Vagina (tissue), 2 donors: ENCODE measurements at regions not wholly inside any gene's neighbourhood (a gene's known extent, or its start where the extent isn't known, plus 50 kb on each side); places are given as distances from the start of the nearest gene placed in this dataset.

ENCODE experiments used
- DNase-seq, 2 donors: peaks; one replicate each; pipeline ENCODE4 v3.0.0-alpha.2; 2017; ENCODE audit errors: extremely low spot score in 2 of 2
- H3K27ac ChIP-seq: fragments of 200-600 bp; sonication (generic); one replicate; pipeline ENCODE4 v1.5.1; 2019
- H3K27me3 ChIP-seq: fragments of 200-600 bp; sonication (generic); one replicate; pipeline ENCODE4 v1.5.1; 2019
- H3K36me3 ChIP-seq, 2 donors: fragments of 200-600 bp; sonication (generic); one replicate each; pipeline ENCODE4 v1.5.1; 2017 to 2019
- H3K4me1 ChIP-seq: fragments of 200-600 bp; sonication (generic); one replicate; pipeline ENCODE4 v1.5.1; 2019
- H3K4me3 ChIP-seq, 2 donors: fragments of 200-600 bp; sonication (generic); 1 replicate in 1 of 2; 2 replicates in 1 of 2; pipeline ENCODE4 v1.5.1; 2016 to 2019
- H3K9me3 ChIP-seq: fragments of 200-600 bp; sonication (generic); one replicate; pipeline ENCODE4 v1.5.1; 2019
- CTCF ChIP-seq, 3 experiments: fragments of 450-650 bp in 2 of 3; fragments of 200-600 bp in 1 of 3; sonication (generic) in 1 of 3; IDR thresholded peaks; one replicate each; pipeline ENCODE4 v1.5.1; 2017 to 2019; ENCODE audit warnings: antibody characterized with exemption in 3 of 3, mild to moderate bottlenecking in 2 of 3, moderate library complexity in 2 of 3
- POLR2A ChIP-seq, 2 donors: fragments of 450-650 bp; IDR thresholded peaks; one replicate each; pipeline ENCODE4 v1.6.1; 2017; ENCODE audit warnings: antibody characterized with exemption in 2 of 2, mild to moderate bottlenecking in 2 of 2, moderate library complexity in 2 of 2
- POLR2AphosphoS5 ChIP-seq, 2 donors: sonication (generic); formaldehyde crosslinking; IDR thresholded peaks; one replicate each; pipeline ENCODE4 v1.9.0; 2017; ENCODE audit warnings: antibody characterized with exemption in 2 of 2, mild to moderate bottlenecking in 2 of 2, low read depth in 1 of 2; ENCODE audit not compliant: insufficient read depth in 1 of 2
- intact Hi-C: fragments of 100-400 bp; cut with DNase I; formaldehyde crosslinking; loops from one replicate; pipeline ENCODE4 v1.15.1; 2023

DNA sequence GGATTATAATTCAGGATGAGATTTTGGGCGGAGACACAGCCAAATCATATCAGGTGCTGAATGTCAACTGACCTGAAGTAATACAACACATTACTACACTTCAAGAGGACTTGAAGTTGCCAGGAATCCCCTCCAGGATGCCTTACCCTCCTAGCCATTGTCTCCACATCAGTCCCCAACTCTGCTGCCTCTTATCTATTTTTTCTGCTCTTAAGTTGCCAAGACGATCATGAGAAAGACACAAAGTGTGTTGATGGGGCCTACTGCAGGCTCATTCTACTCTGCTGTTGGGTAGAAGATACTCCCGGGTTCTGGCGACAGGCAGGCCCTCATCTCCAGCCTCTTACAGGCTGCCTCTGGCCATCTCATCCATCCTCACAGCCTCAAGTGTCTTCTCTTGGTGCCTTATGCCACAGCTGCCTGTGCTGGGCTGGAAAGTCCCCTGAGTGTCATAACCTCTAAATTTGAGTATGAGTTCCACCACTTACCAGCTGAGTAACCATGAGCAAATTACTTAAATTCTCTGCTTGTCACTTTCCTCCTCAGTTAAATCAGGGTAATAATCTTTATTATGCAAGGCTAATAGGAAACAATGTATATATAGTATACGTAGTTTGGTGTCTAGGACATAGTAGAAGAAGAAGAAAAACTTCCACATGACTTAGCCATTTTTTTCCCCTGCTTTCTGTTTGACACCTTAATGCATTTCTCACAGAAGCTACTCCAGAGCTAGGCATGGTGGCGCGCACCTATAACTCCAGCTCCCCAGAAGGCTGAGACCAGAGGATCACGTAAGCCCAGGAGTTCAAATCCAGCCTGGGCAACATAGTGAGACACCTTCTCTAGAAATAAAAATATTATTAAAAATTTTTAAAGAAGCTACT lies 73.0 kb upstream of the SNX2 start:
- Histone ChIP-seq H3K36me3 (no peaks in the 10 kb centered on the region), H3K27me3 (no peaks in the 10 kb centered on the region), H3K4me3 (no peak overlapping the region), H3K4me1 (no peaks in the 10 kb centered on the region), H3K9me3 (no peaks in the 10 kb centered on the region), H3K27ac (no peak overlapping the region)
- TF ChIP-seq POLR2A (IDR thresholded peaks at IDR 0.05) (no peak), POLR2AphosphoS5 (IDR thresholded peaks at IDR 0.05; ENCODE audit: insufficient read depth in 1 of 2, low read depth in 1 of 2) (no peak), CTCF (IDR thresholded peaks at IDR 0.05) (no peak)
- intact Hi-C loops, result no loop called here
- DNase-seq, result no peak

- no peaks in the 10 kb centered on the region for H3K4me1 ChIP-seq
- intact Hi-C loops, result no loop called here
- H3K27ac ChIP-seq, result no peak overlapping the region
- H3K4me3 ChIP-seq, result no peak overlapping the region
- no peak for TF ChIP-seq POLR2A (IDR thresholded peaks at IDR 0.05)
- no peak for TF ChIP-seq POLR2AphosphoS5 (IDR thresholded peaks at IDR 0.05; ENCODE audit: insufficient read depth in 1 of 2, low read depth in 1 of 2)
- TF ChIP-seq CTCF (IDR thresholded peaks at IDR 0.05), result no peak
- no peaks in the 10 kb centered on the region for H3K36me3 ChIP-seq
- H3K27me3 ChIP-seq, result no peaks in the 10 kb centered on the region
- H3K9me3 ChIP-seq, result no peaks in the 10 kb centered on the region
- DNase-seq, result no peak
Observed at GRCh38 chr5:122702524-122702875, 72.4 kb upstream of the SNX2 start.

DNA sequence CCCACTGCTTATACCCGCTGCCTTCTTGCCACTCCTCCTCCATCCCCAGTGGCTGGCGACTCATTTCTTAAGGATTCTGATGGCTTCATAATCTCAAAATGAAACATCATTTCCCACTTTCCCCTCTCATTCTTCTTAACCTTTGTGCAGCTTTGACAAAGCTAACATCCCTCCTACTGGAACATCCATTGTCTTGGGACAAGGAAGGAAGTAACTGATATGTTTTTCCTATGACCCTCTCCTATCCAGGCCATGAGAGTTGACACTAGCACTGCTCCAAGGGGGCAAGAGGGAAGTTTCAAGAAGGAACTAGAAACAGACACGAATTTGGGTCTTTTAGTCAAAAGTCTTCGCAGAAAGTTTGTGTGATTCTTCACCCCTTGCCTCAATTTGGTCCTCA lies 71.7 kb upstream of the SNX2 start:
- DNase-seq, result no peak
- Histone ChIP-seq H3K36me3 (no peaks in the 10 kb centered on the region), H3K27me3 (no peaks in the 10 kb centered on the region), H3K4me3 (no peak overlapping the region), H3K4me1 (no peaks in the 10 kb centered on the region), H3K27ac (no peak overlapping the region), H3K9me3 (no peaks in the 10 kb centered on the region)
- no peak for TF ChIP-seq POLR2AphosphoS5 (IDR thresholded peaks at IDR 0.05; ENCODE audit: insufficient read depth in 1 of 2, low read depth in 1 of 2)
- no peak for TF ChIP-seq POLR2A (IDR thresholded peaks at IDR 0.05)
- TF ChIP-seq CTCF (IDR thresholded peaks at IDR 0.05), result no peak
- intact Hi-C loops, result no loop called here

DNA sequence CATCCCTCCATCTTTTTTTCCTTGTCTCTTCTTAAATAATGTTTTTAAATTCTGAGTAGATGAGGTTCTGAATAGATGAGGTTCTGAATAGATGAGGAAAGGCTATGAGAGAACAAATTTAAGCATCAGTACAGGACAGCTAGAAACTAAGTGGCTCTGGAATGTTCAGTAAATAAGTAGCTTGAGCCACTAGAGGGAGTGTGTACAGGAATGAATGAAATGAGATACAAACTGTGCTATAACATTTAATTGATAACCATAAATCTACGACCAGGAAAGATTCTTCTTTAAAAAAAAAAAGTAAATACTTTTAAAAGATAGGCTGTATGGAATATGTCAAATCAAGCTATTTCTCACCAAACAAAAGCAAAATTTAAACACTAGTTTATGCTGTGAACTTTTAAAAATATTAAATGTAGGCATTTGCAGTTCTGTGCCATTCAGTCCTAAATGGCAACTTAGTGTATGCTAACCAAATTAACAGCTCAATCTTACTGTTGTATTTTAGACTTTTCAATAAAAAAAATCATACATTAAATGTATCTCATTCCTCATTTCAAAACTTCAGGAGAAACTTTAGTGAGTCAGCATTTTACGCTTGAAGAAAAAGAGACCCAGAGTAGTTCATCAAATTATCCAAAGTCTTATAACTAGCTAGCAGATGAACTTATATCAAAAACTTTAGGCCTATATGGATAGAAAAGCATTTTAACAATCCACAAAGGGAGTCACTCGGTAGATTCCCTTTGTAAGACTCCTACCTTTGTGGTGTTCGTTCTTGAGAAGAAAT lies 70.4 kb upstream of the SNX2 start:
- Histone ChIP-seq H3K27me3 (no peaks in the 10 kb centered on the region), H3K4me3 (no peak overlapping the region), H3K4me1 (no peaks in the 10 kb centered on the region), H3K9me3 (no peaks in the 10 kb centered on the region), H3K36me3 (no peaks in the 10 kb centered on the region), H3K27ac (no peak overlapping the region)
- no peak for DNase-seq
- TF ChIP-seq POLR2AphosphoS5 (IDR thresholded peaks at IDR 0.05; ENCODE audit: insufficient read depth in 1 of 2, low read depth in 1 of 2) (no peak), CTCF (IDR thresholded peaks at IDR 0.05) (peak in 2 of 3 experiments; percentile 21 to 34)
- intact Hi-C loops, result no loop called here

DNA sequence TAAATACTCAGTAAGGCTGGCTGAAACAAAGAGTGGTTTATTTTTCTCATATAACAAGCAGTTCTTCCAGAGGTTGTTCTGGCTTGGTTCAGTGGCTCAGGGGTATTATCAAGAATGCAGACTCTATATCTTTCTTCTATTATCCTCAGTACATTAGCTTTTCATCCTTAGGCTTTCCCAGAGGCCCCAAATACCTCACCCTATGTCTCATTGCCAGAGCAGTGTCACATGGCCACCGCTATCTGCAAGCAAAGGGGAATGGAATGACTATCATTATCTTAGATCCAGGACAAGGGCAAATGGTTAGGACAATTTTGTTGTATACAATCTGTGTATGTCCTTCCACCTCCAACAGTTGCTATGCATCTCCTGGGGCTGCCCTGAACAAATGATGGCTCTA lies 69.0 kb upstream of the SNX2 start:
- no peak for DNase-seq
- Histone ChIP-seq H3K9me3 (no peaks in the 10 kb centered on the region), H3K27ac (no peak overlapping the region), H3K4me3 (no peak overlapping the region), H3K36me3 (no peaks in the 10 kb centered on the region), H3K4me1 (no peaks in the 10 kb centered on the region), H3K27me3 (no peaks in the 10 kb centered on the region)
- intact Hi-C loops, result no loop called here
- TF ChIP-seq POLR2AphosphoS5 (IDR thresholded peaks at IDR 0.05; ENCODE audit: insufficient read depth in 1 of 2, low read depth in 1 of 2), result no peak
- no peak for TF ChIP-seq CTCF (IDR thresholded peaks at IDR 0.05)
- TF ChIP-seq POLR2A (IDR thresholded peaks at IDR 0.05), result no peak
